ENCODE measurements at regions not wholly inside any gene's neighbourhood (a gene's known extent, or its start where the extent isn't known, plus 50 kb on each side); places are given as distances from the start of the nearest gene placed in this dataset.

DNA sequence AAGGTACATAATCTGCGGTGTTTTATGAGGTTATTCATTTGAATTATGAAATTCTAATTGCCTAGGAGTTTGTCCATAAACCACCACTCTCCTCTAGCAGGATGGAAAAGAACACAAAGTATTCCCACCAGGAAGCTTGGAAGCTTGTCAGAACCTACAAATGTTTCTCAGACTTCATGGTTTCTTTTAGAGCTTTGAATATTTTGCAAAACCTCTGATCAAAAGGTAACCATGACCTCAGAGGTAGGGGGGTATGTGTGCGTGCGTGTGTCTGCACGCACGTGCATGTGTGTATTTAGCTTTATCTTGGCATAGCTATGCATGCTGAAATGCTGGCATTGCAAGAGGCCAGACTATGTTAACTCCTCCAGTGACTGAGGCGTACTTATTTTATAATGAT, 847.0 kb downstream of the TLE1 start:
- Histone ChIP-seq H3K4me3 (ENCODE audit: extremely low read depth in 1 of 4, insufficient read depth in 2 of 4, low read depth in 3 of 4, low read length in 4 of 4) (no peak overlapping the region), H4K91ac (replicated peaks; ENCODE audit: insufficient read length, low read length) (no peak overlapping the region), H3K4me1 (replicated peaks in 1 of 4; ENCODE audit: control insufficient read depth in 3 of 4, insufficient read depth in 4 of 4, low read length in 3 of 4) (no peaks in the 10 kb centered on the region), H3K14ac (ENCODE audit: insufficient read length) (no peak overlapping the region), H3K36me3 (ENCODE audit: control insufficient read depth in 2 of 4, insufficient read depth in 4 of 4, low read length in 3 of 4) (no peaks in the 10 kb centered on the region), H3K79me2 (ENCODE audit: control insufficient read depth in 1 of 2, insufficient read depth in 2 of 2, low read length in 2 of 2) (no peaks in the 10 kb centered on the region), H4K8ac (ENCODE audit: extremely low read depth, insufficient read depth, low read length) (no peak overlapping the region), H3K27me3 (replicated peaks in 1 of 4; ENCODE audit: control insufficient read depth in 3 of 4, extremely low read depth in 1 of 4, insufficient read depth in 3 of 4, low read length in 3 of 4) (no peaks in the 10 kb centered on the region), H2AK5ac (ENCODE audit: low read depth, low read length) (no peak overlapping the region), H2BK120ac (replicated peaks; ENCODE audit: low read depth, low read length) (no peak overlapping the region), H3K79me1 (ENCODE audit: low read depth, low read length) (no peaks in the 10 kb centered on the region), H2BK15ac (ENCODE audit: low read length) (no peak overlapping the region), H3K27ac (ENCODE audit: low read depth, low read length) (no peak overlapping the region), H4K20me1 (replicated peaks in 1 of 2; ENCODE audit: control insufficient read depth in 1 of 2, insufficient read depth in 2 of 2, low read length in 2 of 2) (no peaks in the 10 kb centered on the region), H3K23me2 (ENCODE audit: low read depth, low read length) (no peaks in the 10 kb centered on the region), H2BK5ac (ENCODE audit: low read depth, low read length) (no peak overlapping the region), H2BK20ac (ENCODE audit: low read length) (no peak overlapping the region), H3K9me3 (ENCODE audit: insufficient read depth in 2 of 2, low read depth in 1 of 2, low read length in 1 of 2) (no peaks in the 10 kb centered on the region), H3K4me2 (ENCODE audit: insufficient read depth in 1 of 2, low read depth in 2 of 2, low read length in 2 of 2) (no peak overlapping the region), H3K18ac (ENCODE audit: extremely low read depth, low read length) (no peak overlapping the region), H3K9ac (replicated peaks in 1 of 4; ENCODE audit: extremely low read depth in 1 of 4, low read depth in 3 of 4, low read length in 3 of 4) (no peak overlapping the region), H3K23ac (ENCODE audit: insufficient read length) (no peak overlapping the region), H3K4ac (replicated peaks; ENCODE audit: insufficient read length, low read depth, low read length) (no peak overlapping the region), H4K5ac (ENCODE audit: insufficient read length, low read depth, low read length) (no peak overlapping the region), H2AFZ (ENCODE audit: low read length) (no peak overlapping the region), H3K56ac (replicated peaks; ENCODE audit: insufficient read length, low read depth, low read length) (no peak overlapping the region), H2BK12ac (ENCODE audit: low read depth, low read length) (no peak overlapping the region)
- TF ChIP-seq EP300 (IDR thresholded peaks at IDR 0.05; ENCODE audit: borderline replicate concordance in 1 of 2, low read depth in 2 of 2, low read length in 2 of 2) (no peak), CTBP2 (IDR thresholded peaks at IDR 0.05; ENCODE audit: borderline replicate concordance, insufficient read depth, insufficient read length, low read length) (no peak), KDM4A (IDR thresholded peaks at IDR 0.05; ENCODE audit: low read depth, low read length, severe bottlenecking) (no peak), NANOG (IDR thresholded peaks at IDR 0.05; ENCODE audit: insufficient read depth, low read depth, low read length, poor library complexity, severe bottlenecking) (no peak)
- ChIA-PET CTCF (ENCODE audit: partially characterized antibody) (no interaction called here), POLR2A (ENCODE audit: partially characterized antibody) (no interaction called here)
- WGBS, 2 experiments (ENCODE audit: extremely low coverage in 1 of 2, insufficient coverage in 1 of 2, insufficient read length in 1 of 2, insufficient replicate concordance in 2 of 2, low coverage in 1 of 2, low lambda C conversion rate in 2 of 2, missing lambda C conversion rate in 1 of 2) = 98% methylated on average over 6 of the region's 6 CpGs; no CpG with 5 or more reads in 1 of the 2 experiments
- FAIRE-seq (no peak), DNase-seq (ENCODE audit: low read depth in 1 of 2, low spot score in 2 of 2) (no peak)
